ENCODE measurements at regions not wholly inside any gene's neighbourhood (a gene's known extent, or its start where the extent isn't known, plus 50 kb on each side); places are given as distances from the start of the nearest gene placed in this dataset.

GRCh38 chr9:93894691-93895079, 60.5 kb downstream of the BARX1 start:
- TF ChIP-seq CTCF (IDR thresholded peaks at IDR 0.05) (no peak), POLR2A (IDR thresholded peaks at IDR 0.05) (no peak), EP300 (IDR thresholded peaks at IDR 0.05) (no peak)
